ENCODE measurements at regions not wholly inside any gene's neighbourhood (a gene's known extent, or its start where the extent isn't known, plus 50 kb on each side); places are given as distances from the start of the nearest gene placed in this dataset.

GRCh38 chr9:26735160-26735559 lies 157.4 kb downstream of the CAAP1 start:
- no peak for DNase-seq

- DNase-seq = no peak
These were observed 163.4 kb downstream of the CAAP1 start for GRCh38 chr9:26729187-26729586.

GRCh38 chr9:26727471-26727870 lies 165.1 kb downstream of the CAAP1 start:
- DNase-seq = no peak

GRCh38 chr9:26725573-26725972 lies 167.0 kb downstream of the CAAP1 start:
- no peak for DNase-seq

GRCh38 chr9:26723486-26723885 lies 169.1 kb downstream of the CAAP1 start:
- no peak for DNase-seq

GRCh38 chr9:26722755-26723154 lies 169.8 kb downstream of the CAAP1 start:
- no peak for DNase-seq

- DNase-seq = no peak
These were observed 182.6 kb downstream of the CAAP1 start for GRCh38 chr9:26710008-26710407.

- DNase-seq = no peak
These were observed 186.4 kb downstream of the CAAP1 start for GRCh38 chr9:26706223-26706622.

GRCh38 chr9:26695298-26695622 lies 197.3 kb downstream of the CAAP1 start:
- no peak for DNase-seq

GRCh38 chr9:26694381-26695297 lies 198.0 kb downstream of the CAAP1 start:
- DNase-seq = no peak

- DNase-seq = no peak
These were observed 203.6 kb downstream of the CAAP1 start for GRCh38 chr9:26689041-26689440.

- DNase-seq = no peak
These were observed 205.2 kb downstream of the CAAP1 start for GRCh38 chr9:26687421-26687820.

- DNase-seq = no peak
These were observed 206.8 kb downstream of the CAAP1 start for GRCh38 chr9:26685818-26686217.

- no peak for DNase-seq
These were observed 208.6 kb downstream of the CAAP1 start for GRCh38 chr9:26684029-26684428.

GRCh38 chr9:26682796-26683496 lies 209.7 kb downstream of the CAAP1 start:
- DNase-seq = no peak

GRCh38 chr9:26682041-26682440 lies 210.6 kb downstream of the CAAP1 start:
- DNase-seq = no peak

GRCh38 chr9:26677965-26678706 lies 214.5 kb downstream of the CAAP1 start:
- DNase-seq = no peak

GRCh38 chr9:26675035-26675434 lies 217.6 kb downstream of the CAAP1 start:
- no peak for DNase-seq

GRCh38 chr9:26673261-26673660 lies 219.3 kb downstream of the CAAP1 start:
- DNase-seq = no peak

GRCh38 chr9:26669701-26670670 lies 222.6 kb downstream of the CAAP1 start:
- DNase-seq = peak; percentile 31

GRCh38 chr9:26667882-26668281 lies 224.7 kb downstream of the CAAP1 start:
- no peak for DNase-seq

GRCh38 chr9:26665666-26666065 lies 226.9 kb downstream of the CAAP1 start:
- DNase-seq = no peak
